ENCODE measurements at regions not wholly inside any gene's neighbourhood (a gene's known extent, or its start where the extent isn't known, plus 50 kb on each side); places are given as distances from the start of the nearest gene placed in this dataset.

- TF ChIP-seq POLR2A (IDR thresholded peaks at IDR 0.05) (no peak), CTCF (IDR thresholded peaks at IDR 0.05) (no peak), POLR2AphosphoS5 (IDR thresholded peaks at IDR 0.05) (no peak), EP300 (IDR thresholded peaks at IDR 0.05) (no peak)
These were observed 664.7 kb upstream of the SORCS1 start for GRCh38 chr10:107829161-107829560.
